Thyroid gland (tissue), 4 donors: ENCODE measurements at regions not wholly inside any gene's neighbourhood (a gene's known extent, or its start where the extent isn't known, plus 50 kb on each side); places are given as distances from the start of the nearest gene placed in this dataset.

Experiments
- POLR2A ChIP-seq, 2 donors: fragments of 450-650 bp; IDR thresholded peaks; one replicate each; pipeline ENCODE4 v1.6.1; 2017; ENCODE audit warnings: antibody characterized with exemption in 2 of 2, mild to moderate bottlenecking in 2 of 2, moderate library complexity in 1 of 2
- TF ChIP-seq, protein P1 (sequence below), 6 experiments: fragments of 200-600 bp in 3 of 6; fragments of 450-650 bp in 3 of 6; sonication (generic) in 3 of 6; IDR thresholded peaks; one replicate each; pipeline ENCODE4 v1.5.1; 2016 to 2019; ENCODE audit warnings: antibody characterized with exemption in 6 of 6, mild to moderate bottlenecking in 2 of 6, inconsistent platforms in 1 of 6, moderate library complexity in 1 of 6

DNA sequence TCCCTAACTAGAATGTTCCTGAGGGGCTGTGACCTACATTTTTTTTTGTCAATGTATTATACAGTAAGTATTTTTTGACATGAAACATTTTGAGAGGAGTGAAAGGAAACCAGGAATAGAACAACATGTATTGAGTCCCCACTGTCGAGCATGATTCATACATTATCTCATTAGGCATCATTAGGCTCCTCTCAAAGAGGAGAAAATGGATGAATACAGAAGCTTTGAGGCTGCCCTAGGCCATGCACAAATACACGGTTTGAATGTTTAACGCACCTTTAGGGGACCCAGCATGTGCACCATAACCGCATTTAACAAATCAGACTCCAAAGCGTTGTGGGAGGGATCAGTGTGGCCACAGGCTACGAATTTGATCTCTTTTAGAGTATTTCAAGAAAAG, 87.8 kb downstream of the TBXT start:
- no peak for TF ChIP-seq POLR2A (IDR thresholded peaks at IDR 0.05)
- TF ChIP-seq, protein P1, sequence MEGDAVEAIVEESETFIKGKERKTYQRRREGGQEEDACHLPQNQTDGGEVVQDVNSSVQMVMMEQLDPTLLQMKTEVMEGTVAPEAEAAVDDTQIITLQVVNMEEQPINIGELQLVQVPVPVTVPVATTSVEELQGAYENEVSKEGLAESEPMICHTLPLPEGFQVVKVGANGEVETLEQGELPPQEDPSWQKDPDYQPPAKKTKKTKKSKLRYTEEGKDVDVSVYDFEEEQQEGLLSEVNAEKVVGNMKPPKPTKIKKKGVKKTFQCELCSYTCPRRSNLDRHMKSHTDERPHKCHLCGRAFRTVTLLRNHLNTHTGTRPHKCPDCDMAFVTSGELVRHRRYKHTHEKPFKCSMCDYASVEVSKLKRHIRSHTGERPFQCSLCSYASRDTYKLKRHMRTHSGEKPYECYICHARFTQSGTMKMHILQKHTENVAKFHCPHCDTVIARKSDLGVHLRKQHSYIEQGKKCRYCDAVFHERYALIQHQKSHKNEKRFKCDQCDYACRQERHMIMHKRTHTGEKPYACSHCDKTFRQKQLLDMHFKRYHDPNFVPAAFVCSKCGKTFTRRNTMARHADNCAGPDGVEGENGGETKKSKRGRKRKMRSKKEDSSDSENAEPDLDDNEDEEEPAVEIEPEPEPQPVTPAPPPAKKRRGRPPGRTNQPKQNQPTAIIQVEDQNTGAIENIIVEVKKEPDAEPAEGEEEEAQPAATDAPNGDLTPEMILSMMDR (IDR thresholded peaks at IDR 0.05): no peak
